ENCODE measurements at regions not wholly inside any gene's neighbourhood (a gene's known extent, or its start where the extent isn't known, plus 50 kb on each side); places are given as distances from the start of the nearest gene placed in this dataset.
"Not testable (repeated sequence)": the region's sequence is repeated elsewhere in the genome, so short reads cannot be mapped to it uniquely, and the experiment has no call there.

DNA sequence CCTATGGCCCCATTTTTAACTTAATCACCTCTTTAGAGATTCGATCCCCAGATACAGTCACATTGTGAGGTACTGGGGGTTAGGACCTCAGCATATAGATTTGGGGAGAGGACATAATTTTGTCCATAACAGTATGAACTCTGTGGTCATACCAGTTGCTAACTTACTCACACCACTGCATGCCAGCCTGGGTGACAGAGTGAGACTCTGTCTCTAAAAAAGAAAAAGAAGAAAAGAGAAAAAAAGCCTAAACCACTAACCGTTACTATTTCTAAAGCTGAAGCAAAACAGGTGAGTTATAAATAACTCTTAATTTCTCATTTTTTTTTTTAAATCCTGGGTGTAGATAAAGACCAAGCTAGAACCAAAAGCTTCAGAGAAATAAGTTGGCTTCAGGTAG, 155.1 kb upstream of the AUTS2 start:
- ChIA-PET CTCF (interaction anchor here (0.6 kb wide), 1 partner anchor 40 kb away, joined by 3 read pairs; no protein-coding TSS in a partner anchor), POLR2A (ENCODE audit: low non-redundant PET) (no interaction called here)
- TF ChIP-seq, protein P1, sequence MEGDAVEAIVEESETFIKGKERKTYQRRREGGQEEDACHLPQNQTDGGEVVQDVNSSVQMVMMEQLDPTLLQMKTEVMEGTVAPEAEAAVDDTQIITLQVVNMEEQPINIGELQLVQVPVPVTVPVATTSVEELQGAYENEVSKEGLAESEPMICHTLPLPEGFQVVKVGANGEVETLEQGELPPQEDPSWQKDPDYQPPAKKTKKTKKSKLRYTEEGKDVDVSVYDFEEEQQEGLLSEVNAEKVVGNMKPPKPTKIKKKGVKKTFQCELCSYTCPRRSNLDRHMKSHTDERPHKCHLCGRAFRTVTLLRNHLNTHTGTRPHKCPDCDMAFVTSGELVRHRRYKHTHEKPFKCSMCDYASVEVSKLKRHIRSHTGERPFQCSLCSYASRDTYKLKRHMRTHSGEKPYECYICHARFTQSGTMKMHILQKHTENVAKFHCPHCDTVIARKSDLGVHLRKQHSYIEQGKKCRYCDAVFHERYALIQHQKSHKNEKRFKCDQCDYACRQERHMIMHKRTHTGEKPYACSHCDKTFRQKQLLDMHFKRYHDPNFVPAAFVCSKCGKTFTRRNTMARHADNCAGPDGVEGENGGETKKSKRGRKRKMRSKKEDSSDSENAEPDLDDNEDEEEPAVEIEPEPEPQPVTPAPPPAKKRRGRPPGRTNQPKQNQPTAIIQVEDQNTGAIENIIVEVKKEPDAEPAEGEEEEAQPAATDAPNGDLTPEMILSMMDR (conservative IDR thresholded peaks at IDR 0.05; ENCODE audit: low read depth, low read length) = no peak
- no peak for TF ChIP-seq EZH2 (IDR thresholded peaks at IDR 0.05; ENCODE audit: borderline replicate concordance, low read depth, low read length, poor library complexity, severe bottlenecking)
- no peak for DNase-seq (ENCODE audit: low spot score)
- no peaks in the 10 kb centered on the region for H3K4me1 ChIP-seq (ENCODE audit: insufficient read depth, low read length, poor library complexity, severe bottlenecking)
- no peaks in the 10 kb centered on the region for H3K9me3 ChIP-seq (ENCODE audit: low read depth, low read length, poor library complexity, severe bottlenecking)
- BruUV-seq (replicated peaks) = no TSS peak
- intact Hi-C loops (cut with micrococcal nuclease; ENCODE audit: unreplicated experiment) = no loop called here
- no peak overlapping the region for H3K4me3 ChIP-seq (ENCODE audit: low read depth, low read length, poor library complexity, severe bottlenecking)
- H3K27me3 ChIP-seq (replicated peaks; ENCODE audit: insufficient read depth, low read depth, low read length, poor library complexity) = no peaks in the 10 kb centered on the region
- H3K36me3 ChIP-seq (ENCODE audit: insufficient read depth, low read length, poor library complexity, severe bottlenecking) = no peaks in the 10 kb centered on the region
- H3K27ac ChIP-seq (ENCODE audit: low read depth, low read length, poor library complexity, severe bottlenecking) = no peak overlapping the region

DNA sequence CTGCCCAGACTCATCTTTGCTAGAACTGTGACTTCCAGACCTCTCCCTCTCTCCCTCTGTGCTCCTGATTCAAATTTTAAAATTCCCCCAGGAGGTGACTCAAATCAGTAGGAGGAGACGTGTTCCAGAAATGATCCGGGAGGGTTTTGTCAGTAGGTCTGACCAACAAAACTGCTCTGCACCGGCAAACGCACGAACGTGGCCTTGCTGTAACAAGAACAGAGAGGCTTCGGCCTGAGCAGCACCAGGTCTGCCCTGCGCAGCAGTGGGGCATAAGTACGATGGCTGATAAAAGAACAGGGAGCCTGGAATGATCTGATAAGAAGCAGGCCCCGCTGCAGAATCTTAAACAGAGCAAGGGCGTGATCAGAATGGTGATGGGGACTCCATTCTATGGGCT, 152.7 kb upstream of the AUTS2 start:
- TF ChIP-seq, protein P1 (conservative IDR thresholded peaks at IDR 0.05; ENCODE audit: low read depth, low read length) = no peak
- no peak for TF ChIP-seq EZH2 (IDR thresholded peaks at IDR 0.05; ENCODE audit: borderline replicate concordance, low read depth, low read length, poor library complexity, severe bottlenecking)
- intact Hi-C loops (cut with micrococcal nuclease; ENCODE audit: unreplicated experiment) = no loop called here
- POLR2A ChIA-PET (ENCODE audit: low non-redundant PET) = no interaction called here
- CTCF ChIA-PET = no interaction called here
- H3K27me3 ChIP-seq (replicated peaks; ENCODE audit: insufficient read depth, low read depth, low read length, poor library complexity) = no peaks in the 10 kb centered on the region
- H3K4me3 ChIP-seq (ENCODE audit: low read depth, low read length, poor library complexity, severe bottlenecking) = no peak overlapping the region
- H3K9me3 ChIP-seq (ENCODE audit: low read depth, low read length, poor library complexity, severe bottlenecking) = no peaks in the 10 kb centered on the region
- DNase-seq (ENCODE audit: low spot score) = no peak
- no peak overlapping the region for H3K27ac ChIP-seq (ENCODE audit: low read depth, low read length, poor library complexity, severe bottlenecking)
- no peaks in the 10 kb centered on the region for H3K36me3 ChIP-seq (ENCODE audit: insufficient read depth, low read length, poor library complexity, severe bottlenecking)
- H3K4me1 ChIP-seq (ENCODE audit: insufficient read depth, low read length, poor library complexity, severe bottlenecking) = no peaks in the 10 kb centered on the region
- BruUV-seq (replicated peaks) = no TSS peak

DNA sequence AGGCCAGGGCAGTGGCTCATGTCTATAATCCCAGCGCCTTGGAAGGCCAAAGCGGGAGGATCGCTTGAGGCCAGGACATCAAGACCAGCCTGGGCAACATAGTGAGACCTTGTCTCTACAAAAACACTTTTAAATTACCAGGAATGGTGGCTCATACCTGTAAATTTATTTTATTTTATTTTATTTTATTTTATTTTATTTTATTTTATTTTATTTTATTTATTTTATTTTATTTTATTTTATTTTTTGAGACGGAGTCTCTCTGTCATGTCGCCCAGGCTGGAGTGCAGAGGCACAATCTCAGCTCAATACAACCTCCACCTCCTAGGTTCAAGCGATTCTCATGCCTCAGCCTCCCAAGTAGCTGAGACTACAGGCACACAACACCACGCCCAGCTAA, 152.1 kb upstream of the AUTS2 start:
- H3K27ac ChIP-seq (ENCODE audit: low read depth, low read length, poor library complexity, severe bottlenecking); intact Hi-C loops (cut with micrococcal nuclease; ENCODE audit: unreplicated experiment); H3K36me3 ChIP-seq (ENCODE audit: insufficient read depth, low read length, poor library complexity, severe bottlenecking); POLR2A ChIA-PET (ENCODE audit: low non-redundant PET); H3K4me1 ChIP-seq (ENCODE audit: insufficient read depth, low read length, poor library complexity, severe bottlenecking); H3K4me3 ChIP-seq (ENCODE audit: low read depth, low read length, poor library complexity, severe bottlenecking); DNase-seq (ENCODE audit: low spot score); BruUV-seq (replicated peaks); H3K27me3 ChIP-seq (replicated peaks; ENCODE audit: insufficient read depth, low read depth, low read length, poor library complexity); H3K9me3 ChIP-seq (ENCODE audit: low read depth, low read length, poor library complexity, severe bottlenecking); CTCF ChIA-PET: not testable (repeated sequence)

DNA sequence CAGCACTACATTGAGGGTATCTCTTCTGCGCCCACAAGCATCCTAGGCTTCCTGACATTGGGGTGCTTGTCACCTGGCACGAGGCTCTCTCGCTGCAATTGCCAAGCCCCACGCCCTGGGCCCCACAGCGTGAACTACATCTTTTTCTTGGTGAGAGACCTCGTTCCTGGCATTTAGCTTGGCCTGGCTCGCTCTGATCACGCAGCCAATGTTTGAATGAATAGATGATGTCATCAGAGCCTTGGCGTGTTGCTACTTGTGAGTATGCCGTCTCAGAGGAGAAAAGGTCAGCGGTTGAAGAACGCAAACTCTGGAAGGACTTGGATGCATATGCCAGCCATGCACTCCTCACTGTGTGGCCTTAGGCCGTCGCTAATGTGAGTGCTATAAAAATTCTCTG, 150.2 kb upstream of the AUTS2 start:
- H3K4me1 ChIP-seq (ENCODE audit: insufficient read depth, low read length, poor library complexity, severe bottlenecking) = no peaks in the 10 kb centered on the region
- H3K9me3 ChIP-seq (ENCODE audit: low read depth, low read length, poor library complexity, severe bottlenecking) = no peaks in the 10 kb centered on the region
- POLR2A ChIA-PET (ENCODE audit: low non-redundant PET) = no interaction called here
- H3K27me3 ChIP-seq (replicated peaks; ENCODE audit: insufficient read depth, low read depth, low read length, poor library complexity) = no peaks in the 10 kb centered on the region
- intact Hi-C loops (cut with micrococcal nuclease; ENCODE audit: unreplicated experiment) = no loop called here
- CTCF ChIA-PET = no interaction called here
- no peak overlapping the region for H3K4me3 ChIP-seq (ENCODE audit: low read depth, low read length, poor library complexity, severe bottlenecking)
- no TSS peak for BruUV-seq (replicated peaks)
- H3K36me3 ChIP-seq (ENCODE audit: insufficient read depth, low read length, poor library complexity, severe bottlenecking) = no peaks in the 10 kb centered on the region
- no peak overlapping the region for H3K27ac ChIP-seq (ENCODE audit: low read depth, low read length, poor library complexity, severe bottlenecking)
- no peak for DNase-seq (ENCODE audit: low spot score)
- TF ChIP-seq, protein P1 (conservative IDR thresholded peaks at IDR 0.05; ENCODE audit: low read depth, low read length) = no peak
- TF ChIP-seq EZH2 (IDR thresholded peaks at IDR 0.05; ENCODE audit: borderline replicate concordance, low read depth, low read length, poor library complexity, severe bottlenecking) = no peak

Measured in A673 (cell line).